DMS 273 treated with DMSO at 0.1 percent for 48 hours (cell line): ENCODE measurements at regions not wholly inside any gene's neighbourhood (a gene's known extent, or its start where the extent isn't known, plus 50 kb on each side); places are given as distances from the start of the nearest gene placed in this dataset.
A peak's percentile ranks its signal among the peaks of the same experiment; 100 is the strongest.

ENCODE experiments used
- DNase-seq: peaks from one replicate; lab custom pipeline; 2025; lab: John Stamatoyannopoulos, UW

DNA sequence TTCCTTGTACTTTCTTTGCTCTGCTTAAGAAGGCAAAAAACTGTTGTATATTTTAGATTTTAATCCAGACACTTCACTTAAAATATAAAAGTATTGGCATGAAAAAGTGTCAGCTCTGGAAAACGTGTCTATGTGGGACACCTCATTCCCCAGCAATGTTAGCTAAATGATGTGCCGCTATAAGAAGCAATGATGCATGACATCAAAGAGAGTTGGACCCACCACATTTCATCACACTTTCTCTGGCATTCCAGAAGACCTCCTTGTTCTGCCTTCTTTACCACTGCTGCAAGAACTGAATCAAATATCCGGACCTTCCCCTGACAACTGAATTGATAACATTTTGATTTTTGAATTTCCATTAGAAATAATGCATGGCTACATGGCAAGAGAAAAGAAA is 242.4 kb upstream of the TANK start:
- no peak for DNase-seq

- DNase-seq: no peak
Observed at GRCh38 chr2:160918258-160918657, 242.0 kb upstream of the TANK start.

DNA sequence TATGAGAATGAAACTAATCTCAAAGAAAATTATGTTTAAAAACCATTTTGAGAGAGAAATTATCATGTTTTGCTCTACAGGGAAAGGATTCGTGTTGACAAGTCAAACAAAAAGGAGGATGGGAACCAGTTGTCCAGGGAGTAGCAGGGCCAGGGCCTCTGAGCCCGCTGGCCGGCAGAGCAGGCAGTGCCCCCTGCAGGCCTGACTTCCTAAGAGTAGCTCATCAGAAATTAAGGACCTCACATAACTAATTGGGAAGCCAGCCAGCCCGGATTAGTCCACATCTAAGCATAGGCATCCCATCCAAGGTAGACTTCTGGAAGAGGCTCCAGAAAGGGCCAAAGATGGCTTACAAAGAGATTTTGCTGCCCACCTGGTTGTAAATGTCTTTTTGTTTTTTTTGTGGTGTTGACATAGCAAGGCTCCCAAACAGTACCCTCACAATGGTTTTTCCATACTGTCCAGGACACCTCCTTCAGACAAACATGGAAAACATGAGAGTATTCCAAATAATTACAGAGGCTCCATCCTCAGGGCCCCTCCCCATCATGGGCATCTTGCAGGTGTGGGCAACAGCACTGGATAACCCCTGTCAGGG is 241.2 kb upstream of the TANK start:
- peak; percentile 16 for DNase-seq

DNA sequence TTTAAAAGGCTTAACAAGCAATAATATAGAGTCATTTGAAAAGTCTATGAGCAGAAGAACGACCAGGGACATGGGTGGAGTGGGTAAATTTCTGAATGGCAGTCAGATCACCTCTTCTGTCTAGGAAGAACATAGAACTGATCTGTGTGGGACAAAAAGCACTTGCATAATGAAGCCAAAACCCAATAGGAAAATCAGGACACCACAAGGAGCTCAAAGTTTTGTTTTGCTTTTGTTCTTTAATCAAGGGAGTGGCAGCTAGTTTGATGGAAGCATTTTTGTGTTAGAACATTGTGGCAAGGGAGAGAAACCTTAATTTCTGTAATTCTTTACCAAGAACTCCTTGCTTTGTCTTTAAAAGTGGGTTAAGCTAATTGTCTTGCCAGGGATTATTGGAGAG is 240.2 kb upstream of the TANK start:
- no peak for DNase-seq

GRCh38 chr2:160920791-160921303 is 239.4 kb upstream of the TANK start:
- DNase-seq: no peak

- DNase-seq: no peak
Observed at GRCh38 chr2:160921386-160921964, 238.8 kb upstream of the TANK start.

GRCh38 chr2:160924936-160925353 is 235.3 kb upstream of the TANK start:
- DNase-seq: no peak

- DNase-seq: no peak
Observed at GRCh38 chr2:160925956-160926355, 234.3 kb upstream of the TANK start.

DNA sequence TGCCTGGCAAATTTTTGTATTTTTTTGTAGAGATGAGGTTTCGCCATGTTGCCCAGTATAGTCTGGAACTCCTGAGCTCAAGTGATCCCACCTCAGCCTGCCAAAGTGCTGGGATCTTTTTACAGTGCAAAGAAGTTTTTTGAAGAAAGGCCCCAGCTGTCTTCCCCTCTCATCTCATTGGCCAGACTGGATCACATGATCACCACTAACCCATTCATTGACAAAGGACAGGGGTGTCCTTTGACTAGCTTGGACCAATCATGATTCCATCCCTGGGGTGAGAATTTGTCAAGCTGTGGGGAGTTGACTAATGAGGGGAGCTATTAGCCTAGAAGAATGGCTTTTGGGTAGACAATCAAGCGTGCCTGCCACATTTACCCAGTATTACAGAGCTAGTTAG is 232.9 kb upstream of the TANK start:
- DNase-seq: no peak

DNA sequence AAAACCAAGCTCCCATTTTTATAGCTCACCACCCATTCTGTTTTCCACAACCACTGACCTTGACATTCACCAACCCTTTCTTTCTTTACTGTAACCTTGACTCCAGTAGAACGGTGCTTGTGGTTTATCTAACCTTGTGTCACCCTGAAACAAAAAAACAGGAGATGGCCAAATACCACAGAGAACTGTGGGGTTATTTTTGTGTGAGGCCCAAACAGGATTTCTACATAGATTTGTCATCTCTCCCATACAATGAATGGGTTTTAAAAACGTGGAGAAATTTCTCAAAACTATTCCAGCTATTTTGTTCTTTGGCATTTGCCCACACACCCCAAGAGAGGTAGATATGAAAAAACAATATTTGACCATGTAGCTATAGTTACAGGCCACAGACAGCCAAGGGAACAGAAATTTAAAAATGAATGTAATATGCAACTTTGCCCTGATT is 231.3 kb upstream of the TANK start:
- no peak for DNase-seq

DNA sequence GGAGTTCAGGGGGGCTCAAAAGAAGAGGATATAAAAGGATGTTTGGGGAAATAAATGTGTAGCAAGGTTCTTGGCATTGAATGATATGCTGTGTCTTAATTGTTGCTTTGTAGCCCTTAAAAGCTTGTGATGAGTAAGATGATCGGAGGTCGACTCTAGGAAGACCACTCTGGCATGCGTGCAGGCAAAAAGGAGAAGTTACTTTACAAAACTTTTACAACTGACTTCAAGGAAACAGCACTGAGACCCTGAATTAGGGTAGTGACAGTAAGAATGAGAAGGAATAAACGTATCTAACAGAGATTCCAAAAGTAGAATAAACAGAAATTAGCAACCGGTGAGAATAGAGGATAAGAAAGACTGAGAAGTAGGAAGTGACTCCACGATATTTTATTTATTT is 228.7 kb upstream of the TANK start:
- no peak for DNase-seq

DNA sequence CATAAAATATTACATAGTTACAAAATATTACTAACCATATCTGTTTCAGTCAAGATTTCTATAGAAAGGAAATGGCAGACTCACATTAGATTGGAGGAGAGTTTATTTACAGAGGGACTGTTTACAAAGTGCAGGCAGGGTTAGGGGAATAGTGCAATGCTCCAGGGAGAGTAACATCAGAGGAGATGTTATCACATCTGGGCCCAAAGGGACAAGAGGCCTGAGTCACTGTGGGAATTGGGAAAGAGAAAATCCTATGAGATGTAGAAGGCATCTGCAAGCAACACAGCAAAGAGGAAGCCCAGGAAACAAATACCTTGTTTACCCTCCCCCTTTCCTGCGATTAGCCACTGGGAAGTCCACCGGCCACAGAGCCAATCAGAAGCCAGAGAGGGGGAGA is 227.3 kb upstream of the TANK start:
- DNase-seq: no peak

GRCh38 chr2:160934263-160934662 is 226.0 kb upstream of the TANK start:
- no peak for DNase-seq

DNA sequence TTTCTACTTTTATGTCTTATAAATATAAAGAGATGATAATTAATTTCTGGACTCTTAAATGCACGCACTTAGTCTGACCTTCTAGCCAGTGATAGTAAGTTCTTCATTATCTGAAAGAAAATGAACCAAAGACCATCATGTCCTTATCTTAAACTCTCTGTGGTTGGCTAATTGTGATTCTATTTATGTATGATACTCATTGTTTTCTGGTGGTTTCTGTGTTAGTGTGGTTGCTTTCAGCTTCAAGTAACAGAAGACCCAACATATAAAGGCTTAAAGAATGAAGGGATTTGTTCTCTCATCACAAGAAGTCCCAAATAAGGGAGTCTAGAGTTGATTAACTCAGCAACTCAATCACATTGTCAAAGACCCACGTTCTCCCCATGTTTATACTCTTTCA is 225.2 kb upstream of the TANK start:
- no peak for DNase-seq

DNA sequence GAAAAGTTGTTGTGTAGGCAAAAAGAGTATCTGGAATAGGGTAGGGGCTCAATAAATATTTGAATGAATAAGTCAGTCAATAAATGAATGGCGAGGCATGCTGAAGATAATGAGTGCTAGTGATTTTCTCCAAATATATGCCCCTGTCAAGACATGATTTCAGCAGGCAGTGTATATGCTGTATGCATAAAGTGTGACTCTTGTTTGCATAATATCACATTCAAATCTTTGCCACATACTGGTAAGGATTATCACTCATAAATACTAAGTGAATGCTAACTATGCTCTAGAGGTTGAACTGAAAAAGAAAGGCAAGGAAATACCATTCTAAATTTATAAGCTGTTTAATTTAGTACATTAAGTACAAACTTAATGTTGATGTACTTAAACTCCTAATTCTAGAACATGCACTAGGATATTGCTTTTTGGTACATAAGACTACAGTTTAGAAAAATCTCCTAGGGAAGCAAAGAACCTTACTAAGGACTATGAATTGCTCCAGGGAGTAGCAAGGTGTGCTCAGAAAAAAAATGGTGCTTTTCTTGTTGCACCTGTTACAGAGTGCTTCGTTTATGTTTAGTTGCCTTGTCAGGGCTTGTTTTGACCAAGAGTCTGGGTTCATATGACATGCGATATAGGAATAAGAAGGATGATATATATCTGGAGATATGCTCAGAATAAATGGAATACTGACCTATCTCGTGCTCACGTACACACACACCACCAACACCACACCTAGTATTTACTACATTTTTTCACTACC is 224.0 kb upstream of the TANK start:
- DNase-seq: no peak

DNA sequence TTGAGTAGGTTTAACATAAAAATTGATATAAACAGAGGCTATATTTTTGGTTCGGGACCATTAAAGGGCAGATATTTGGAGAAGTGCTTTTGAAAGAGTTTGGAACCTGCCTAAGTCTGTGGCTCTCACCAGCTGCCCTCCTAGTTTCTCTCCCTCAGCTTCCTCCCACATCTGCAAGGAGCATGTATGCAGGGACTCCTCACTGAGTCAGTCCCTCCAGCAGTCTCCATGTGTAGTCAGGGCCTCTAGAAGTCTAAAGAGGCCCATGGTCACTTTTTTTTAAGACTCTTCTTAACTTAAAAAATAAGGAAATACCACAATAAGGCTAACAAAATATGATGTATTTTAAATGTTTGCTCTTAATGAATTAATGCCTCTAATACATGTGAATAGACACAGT is 220.0 kb upstream of the TANK start:
- no peak for DNase-seq

DNA sequence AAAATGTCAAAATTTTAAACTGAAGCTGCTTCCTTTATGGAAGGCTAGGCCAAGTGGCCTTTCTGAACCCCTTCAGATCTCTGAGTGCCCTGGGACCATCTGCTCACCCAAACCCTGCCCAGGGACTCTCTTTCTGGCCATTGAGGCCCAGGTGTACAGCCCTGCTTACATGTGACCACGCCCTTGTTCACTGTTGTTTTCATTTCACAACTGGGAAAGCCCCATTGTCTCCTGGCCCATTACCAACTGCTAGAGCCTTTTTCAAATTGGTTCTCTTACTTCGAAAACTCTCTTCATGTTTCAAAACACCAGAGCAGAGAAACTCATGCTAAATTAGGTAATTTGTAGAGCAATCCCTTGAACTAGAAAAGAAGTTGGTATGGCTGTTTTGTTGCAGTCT is 219.5 kb upstream of the TANK start:
- DNase-seq: no peak

- DNase-seq: no peak
Observed at GRCh38 chr2:160941290-160941846, 218.9 kb upstream of the TANK start.

- no peak for DNase-seq
Observed at GRCh38 chr2:160942476-160943142, 217.6 kb upstream of the TANK start.

- no peak for DNase-seq
Observed at GRCh38 chr2:160943414-160943813, 216.8 kb upstream of the TANK start.

DNA sequence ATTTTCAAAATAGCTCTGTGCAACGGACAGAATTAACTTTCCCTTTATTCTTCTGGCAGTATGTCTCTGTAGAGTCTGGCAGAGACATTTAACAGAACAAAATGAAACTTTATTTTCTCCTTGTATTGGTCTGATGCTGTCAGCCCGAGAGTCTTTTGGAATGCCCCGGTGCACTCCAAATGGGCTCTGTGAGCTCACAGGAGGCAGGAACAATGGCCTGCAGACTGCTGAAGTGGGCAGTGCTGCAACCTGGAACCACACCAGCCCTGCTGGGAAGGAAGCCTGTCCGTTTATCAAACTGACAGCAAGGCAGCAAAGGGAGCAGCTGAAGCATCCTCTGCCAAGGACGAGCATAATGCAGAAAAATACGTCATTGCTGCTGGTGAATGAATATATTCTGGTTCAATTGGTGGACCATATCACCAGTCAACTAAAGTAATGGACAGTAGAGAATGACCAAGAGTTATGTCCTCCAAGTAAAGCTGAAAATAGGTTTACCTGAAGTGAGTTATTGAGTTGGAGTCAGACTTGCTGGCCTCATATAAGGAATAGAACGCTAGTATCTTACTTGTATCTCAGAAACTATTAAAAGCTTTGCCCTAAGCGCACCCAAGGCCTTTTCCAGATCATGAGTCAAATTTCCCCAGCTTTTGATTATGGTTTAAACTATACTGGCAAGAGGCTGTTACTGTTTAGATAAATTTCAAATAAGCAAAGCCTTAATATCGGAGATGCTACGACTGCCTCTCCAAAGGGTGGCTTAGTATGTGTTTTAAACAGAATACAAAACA is 207.6 kb upstream of the TANK start:
- no peak for DNase-seq

GRCh38 chr2:160955578-160955977 is 204.7 kb upstream of the TANK start:
- DNase-seq: no peak
